ENCODE measurements at regions not wholly inside any gene's neighbourhood (a gene's known extent, or its start where the extent isn't known, plus 50 kb on each side); places are given as distances from the start of the nearest gene placed in this dataset.

DNA sequence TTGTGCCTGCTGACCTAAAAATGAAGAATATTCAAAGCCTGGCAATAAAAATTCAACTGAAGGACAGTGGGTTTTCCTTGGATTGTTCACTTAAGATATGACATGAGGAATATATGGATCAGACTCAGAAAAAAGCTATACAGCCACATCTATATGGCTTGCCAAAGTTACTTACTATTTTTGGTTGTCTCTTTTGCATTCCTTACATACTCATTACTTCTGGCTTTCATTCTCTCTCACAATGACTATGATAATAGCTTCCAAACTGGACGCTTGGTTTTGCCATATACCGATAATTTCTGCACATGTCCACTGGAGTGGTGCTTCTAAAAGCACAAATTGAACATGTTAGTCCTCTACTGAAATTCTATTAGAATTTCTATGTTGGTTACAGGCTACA, 664.9 kb downstream of the CDH8 start:
- Histone ChIP-seq H3K4me1 (ENCODE audit: control insufficient read depth in 1 of 2, insufficient read depth in 2 of 2, low read depth in 1 of 2, low read length in 1 of 2) (no peaks in the 10 kb centered on the region), H3K79me2 (ENCODE audit: insufficient read depth) (no peaks in the 10 kb centered on the region), H3K36me3 (replicated peaks in 1 of 2; ENCODE audit: control insufficient read depth in 1 of 2, insufficient read depth in 2 of 2, low read length in 1 of 2) (no peaks in the 10 kb centered on the region), H3F3A (replicated peaks; ENCODE audit: insufficient read depth) (no peaks in the 10 kb centered on the region), H3K9me2 (no peaks in the 10 kb centered on the region), H3K4me3 (ENCODE audit: low read depth in 2 of 2, low read length in 1 of 2) (no peak overlapping the region), H2AFZ (ENCODE audit: low read depth) (no peak overlapping the region), H4K20me1 (ENCODE audit: insufficient read depth) (no peaks in the 10 kb centered on the region), H3K9me3 (no peaks in the 10 kb centered on the region), H3K9ac (no peak overlapping the region), H3K27me3 (ENCODE audit: insufficient read depth) (no peaks in the 10 kb centered on the region), H3K27ac (ENCODE audit: low read depth in 2 of 2, low read length in 1 of 2) (no peak overlapping the region), H3K4me2 (no peak overlapping the region)
- TF ChIP-seq POLR2AphosphoS5 (IDR thresholded peaks at IDR 0.05; ENCODE audit: low read depth, low read length) = no peak
- no peak for TF ChIP-seq TEAD4 (IDR thresholded peaks at IDR 0.05; ENCODE audit: borderline replicate concordance, insufficient read depth)
- TF ChIP-seq FOXJ3 (CRISPR knock-in tag; IDR thresholded peaks at IDR 0.05) = no peak
- TF ChIP-seq, protein P1, sequence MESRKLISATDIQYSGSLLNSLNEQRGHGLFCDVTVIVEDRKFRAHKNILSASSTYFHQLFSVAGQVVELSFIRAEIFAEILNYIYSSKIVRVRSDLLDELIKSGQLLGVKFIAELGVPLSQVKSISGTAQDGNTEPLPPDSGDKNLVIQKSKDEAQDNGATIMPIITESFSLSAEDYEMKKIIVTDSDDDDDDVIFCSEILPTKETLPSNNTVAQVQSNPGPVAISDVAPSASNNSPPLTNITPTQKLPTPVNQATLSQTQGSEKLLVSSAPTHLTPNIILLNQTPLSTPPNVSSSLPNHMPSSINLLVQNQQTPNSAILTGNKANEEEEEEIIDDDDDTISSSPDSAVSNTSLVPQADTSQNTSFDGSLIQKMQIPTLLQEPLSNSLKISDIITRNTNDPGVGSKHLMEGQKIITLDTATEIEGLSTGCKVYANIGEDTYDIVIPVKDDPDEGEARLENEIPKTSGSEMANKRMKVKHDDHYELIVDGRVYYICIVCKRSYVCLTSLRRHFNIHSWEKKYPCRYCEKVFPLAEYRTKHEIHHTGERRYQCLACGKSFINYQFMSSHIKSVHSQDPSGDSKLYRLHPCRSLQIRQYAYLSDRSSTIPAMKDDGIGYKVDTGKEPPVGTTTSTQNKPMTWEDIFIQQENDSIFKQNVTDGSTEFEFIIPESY (IDR thresholded peaks at IDR 0.05; ENCODE audit: borderline replicate concordance, low read depth) = no peak
- TF ChIP-seq, protein P2, sequence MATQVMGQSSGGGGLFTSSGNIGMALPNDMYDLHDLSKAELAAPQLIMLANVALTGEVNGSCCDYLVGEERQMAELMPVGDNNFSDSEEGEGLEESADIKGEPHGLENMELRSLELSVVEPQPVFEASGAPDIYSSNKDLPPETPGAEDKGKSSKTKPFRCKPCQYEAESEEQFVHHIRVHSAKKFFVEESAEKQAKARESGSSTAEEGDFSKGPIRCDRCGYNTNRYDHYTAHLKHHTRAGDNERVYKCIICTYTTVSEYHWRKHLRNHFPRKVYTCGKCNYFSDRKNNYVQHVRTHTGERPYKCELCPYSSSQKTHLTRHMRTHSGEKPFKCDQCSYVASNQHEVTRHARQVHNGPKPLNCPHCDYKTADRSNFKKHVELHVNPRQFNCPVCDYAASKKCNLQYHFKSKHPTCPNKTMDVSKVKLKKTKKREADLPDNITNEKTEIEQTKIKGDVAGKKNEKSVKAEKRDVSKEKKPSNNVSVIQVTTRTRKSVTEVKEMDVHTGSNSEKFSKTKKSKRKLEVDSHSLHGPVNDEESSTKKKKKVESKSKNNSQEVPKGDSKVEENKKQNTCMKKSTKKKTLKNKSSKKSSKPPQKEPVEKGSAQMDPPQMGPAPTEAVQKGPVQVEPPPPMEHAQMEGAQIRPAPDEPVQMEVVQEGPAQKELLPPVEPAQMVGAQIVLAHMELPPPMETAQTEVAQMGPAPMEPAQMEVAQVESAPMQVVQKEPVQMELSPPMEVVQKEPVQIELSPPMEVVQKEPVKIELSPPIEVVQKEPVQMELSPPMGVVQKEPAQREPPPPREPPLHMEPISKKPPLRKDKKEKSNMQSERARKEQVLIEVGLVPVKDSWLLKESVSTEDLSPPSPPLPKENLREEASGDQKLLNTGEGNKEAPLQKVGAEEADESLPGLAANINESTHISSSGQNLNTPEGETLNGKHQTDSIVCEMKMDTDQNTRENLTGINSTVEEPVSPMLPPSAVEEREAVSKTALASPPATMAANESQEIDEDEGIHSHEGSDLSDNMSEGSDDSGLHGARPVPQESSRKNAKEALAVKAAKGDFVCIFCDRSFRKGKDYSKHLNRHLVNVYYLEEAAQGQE (IDR thresholded peaks at IDR 0.05; ENCODE audit: low read depth, low read length) = no peak
- TF ChIP-seq SIN3A (IDR thresholded peaks at IDR 0.05; ENCODE audit: borderline replicate concordance, low read depth, low read length) = no peak
- no peak for TF ChIP-seq FOXM1 (IDR thresholded peaks at IDR 0.05; ENCODE audit: low read depth)
- TF ChIP-seq, protein P3, sequence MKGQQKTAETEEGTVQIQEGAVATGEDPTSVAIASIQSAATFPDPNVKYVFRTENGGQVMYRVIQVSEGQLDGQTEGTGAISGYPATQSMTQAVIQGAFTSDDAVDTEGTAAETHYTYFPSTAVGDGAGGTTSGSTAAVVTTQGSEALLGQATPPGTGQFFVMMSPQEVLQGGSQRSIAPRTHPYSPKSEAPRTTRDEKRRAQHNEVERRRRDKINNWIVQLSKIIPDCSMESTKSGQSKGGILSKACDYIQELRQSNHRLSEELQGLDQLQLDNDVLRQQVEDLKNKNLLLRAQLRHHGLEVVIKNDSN (IDR thresholded peaks at IDR 0.05; ENCODE audit: borderline replicate concordance, low read depth) = no peak
- no peak for TF ChIP-seq RFX5 (IDR thresholded peaks at IDR 0.05; ENCODE audit: low read length)
- no peak for TF ChIP-seq NFIC (IDR thresholded peaks at IDR 0.05; ENCODE audit: borderline replicate concordance)
- TF ChIP-seq NRF1 (IDR thresholded peaks at IDR 0.05; ENCODE audit: low read depth, low read length) = no peak
- TF ChIP-seq TAF1 (IDR thresholded peaks at IDR 0.05; ENCODE audit: borderline replicate concordance, low read depth, low read length) = no peak
- no peak for TF ChIP-seq EP300 (IDR thresholded peaks at IDR 0.05; ENCODE audit: borderline replicate concordance in 1 of 2, low read depth in 1 of 2, low read length in 1 of 2)
- TF ChIP-seq, protein P4, sequence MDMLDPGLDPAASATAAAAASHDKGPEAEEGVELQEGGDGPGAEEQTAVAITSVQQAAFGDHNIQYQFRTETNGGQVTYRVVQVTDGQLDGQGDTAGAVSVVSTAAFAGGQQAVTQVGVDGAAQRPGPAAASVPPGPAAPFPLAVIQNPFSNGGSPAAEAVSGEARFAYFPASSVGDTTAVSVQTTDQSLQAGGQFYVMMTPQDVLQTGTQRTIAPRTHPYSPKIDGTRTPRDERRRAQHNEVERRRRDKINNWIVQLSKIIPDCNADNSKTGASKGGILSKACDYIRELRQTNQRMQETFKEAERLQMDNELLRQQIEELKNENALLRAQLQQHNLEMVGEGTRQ (IDR thresholded peaks at IDR 0.05; ENCODE audit: borderline replicate concordance, low read depth, low read length) = no peak
- TF ChIP-seq RAD21 (IDR thresholded peaks at IDR 0.05; ENCODE audit: low read length) = no peak
- DNase-seq = no peak
- ChIA-PET CTCF (no interaction called here), POLR2A (no interaction called here)
- WGBS (ENCODE audit: low lambda C conversion rate) = 25% methylated on average over 2 of the region's 2 CpGs

Measured in SK-N-SH (cell line).